H1 (cell line): ENCODE measurements at regions not wholly inside any gene's neighbourhood (a gene's known extent, or its start where the extent isn't known, plus 50 kb on each side); places are given as distances from the start of the nearest gene placed in this dataset.

Source experiments
- CEBPB ChIP-seq: IDR thresholded peaks from 2 replicates; pipeline ENCODE4 v1.6.1; 2012; ENCODE audit warnings: low read depth, low read length
- CREB1 ChIP-seq: IDR thresholded peaks from 2 replicates; pipeline ENCODE4 v1.6.1; 2012; ENCODE audit warnings: inconsistent platforms
- SIRT6 ChIP-seq: IDR thresholded peaks from one replicate; pipeline ENCODE4 v1.7.1; 2012; ENCODE audit warnings: low read length, inconsistent platforms
- TF ChIP-seq, protein P1 (sequence below): IDR thresholded peaks from 2 replicates; pipeline ENCODE4 v1.6.1; 2011; ENCODE audit warnings: low read length, improper control_type of control experiment

DNA sequence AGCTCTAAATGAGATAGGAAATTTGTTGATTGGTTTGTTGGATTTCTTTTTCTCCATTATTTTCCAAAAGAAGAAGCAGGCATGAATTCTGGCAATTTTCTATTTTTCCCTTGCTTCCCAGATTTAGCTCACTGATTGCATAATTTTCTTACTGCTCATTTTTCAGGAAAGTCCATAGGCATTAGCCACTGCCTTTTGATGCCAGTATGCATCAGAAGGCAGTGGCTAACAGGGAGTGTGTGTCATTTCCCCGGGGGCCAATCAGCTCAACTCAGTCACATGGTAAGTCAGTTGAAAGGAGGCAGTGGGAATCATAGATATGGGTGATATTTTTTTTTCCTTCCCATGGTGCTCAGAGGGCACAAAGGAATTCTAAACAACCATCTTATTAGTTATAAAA is 156.7 kb downstream of the TRIML1 start (continued):
- TF ChIP-seq, protein P1, sequence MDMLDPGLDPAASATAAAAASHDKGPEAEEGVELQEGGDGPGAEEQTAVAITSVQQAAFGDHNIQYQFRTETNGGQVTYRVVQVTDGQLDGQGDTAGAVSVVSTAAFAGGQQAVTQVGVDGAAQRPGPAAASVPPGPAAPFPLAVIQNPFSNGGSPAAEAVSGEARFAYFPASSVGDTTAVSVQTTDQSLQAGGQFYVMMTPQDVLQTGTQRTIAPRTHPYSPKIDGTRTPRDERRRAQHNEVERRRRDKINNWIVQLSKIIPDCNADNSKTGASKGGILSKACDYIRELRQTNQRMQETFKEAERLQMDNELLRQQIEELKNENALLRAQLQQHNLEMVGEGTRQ = no peak
- TF ChIP-seq CREB1 (no peak), CEBPB (no peak), SIRT6 (no peak)
- TF ChIP-seq, all 59 proteins: peak for 0
